ENCODE measurements at regions not wholly inside any gene's neighbourhood (a gene's known extent, or its start where the extent isn't known, plus 50 kb on each side); places are given as distances from the start of the nearest gene placed in this dataset.

GRCh38 chr2:81644189-81644588, 1339.6 kb upstream of the LRRTM1 start:
- Mint-ChIP-seq H3K9me3 (peaks cover 3 to 28% (median 11%) of the 10 kb centered on the region in 11 donors), H3K4me1 (no peaks in the 10 kb centered on the region), H3K27me3 (no peaks in the 10 kb centered on the region), H3K27ac (no peak overlapping the region), H3K4me3 (no peak overlapping the region), H3K36me3 (peaks cover 0 to 5% (median 0%) of the 10 kb centered on the region in 5 donors)
- H3K27me3 ChIP-seq (ENCODE audit: control insufficient read depth in 2 of 2, insufficient read depth in 2 of 2, low read length in 2 of 2): no peaks in the 10 kb centered on the region
- no peaks in the 10 kb centered on the region for H3K4me1 ChIP-seq (ENCODE audit: control insufficient read depth in 2 of 2, insufficient read depth in 2 of 2, low read length in 2 of 2)
- H3K36me3 ChIP-seq (ENCODE audit: control insufficient read depth in 2 of 3, insufficient read depth in 3 of 3, low read length in 3 of 3): no peaks in the 10 kb centered on the region
- H3K9me3 ChIP-seq (ENCODE audit: control insufficient read depth in 2 of 3, low read length in 3 of 3): no peaks in the 10 kb centered on the region
- DNase-seq (no peak), ATAC-seq (no peak)
- intact Hi-C loops (cut with micrococcal nuclease): no loop called here
- ChIA-PET POLR2A (no interaction called here), CTCF (no interaction called here)
- H3K4me3 ChIP-seq (ENCODE audit: low read length): no peak overlapping the region
- H3K27ac ChIP-seq (ENCODE audit: low read depth, low read length): no peak overlapping the region

- no peaks in the 10 kb centered on the region for H3K9me3 ChIP-seq (ENCODE audit: control insufficient read depth in 2 of 3, low read length in 3 of 3)
- Mint-ChIP-seq H3K27ac (no peak overlapping the region), H3K4me3 (no peak overlapping the region), H3K27me3 (no peaks in the 10 kb centered on the region), H3K4me1 (no peaks in the 10 kb centered on the region), H3K9me3 (peaks cover 1 to 43% (median 19%) of the 10 kb centered on the region in 11 donors), H3K36me3 (no peaks in the 10 kb centered on the region)
- ChIA-PET POLR2A (no interaction called here), CTCF (no interaction called here)
- DNase-seq: no peak
- intact Hi-C loops (cut with micrococcal nuclease): no loop called here
- H3K4me1 ChIP-seq (ENCODE audit: control insufficient read depth in 2 of 2, insufficient read depth in 2 of 2, low read length in 2 of 2): no peaks in the 10 kb centered on the region
- ATAC-seq: no peak
- H3K4me3 ChIP-seq (ENCODE audit: low read length): no peak overlapping the region
- no peak overlapping the region for H3K27ac ChIP-seq (ENCODE audit: low read depth, low read length)
- H3K36me3 ChIP-seq (ENCODE audit: control insufficient read depth in 2 of 3, insufficient read depth in 3 of 3, low read length in 3 of 3): no peaks in the 10 kb centered on the region
- no peaks in the 10 kb centered on the region for H3K27me3 ChIP-seq (ENCODE audit: control insufficient read depth in 2 of 2, insufficient read depth in 2 of 2, low read length in 2 of 2)
Observed at GRCh38 chr2:81624825-81625224, 1320.3 kb upstream of the LRRTM1 start.

- Histone ChIP-seq H3K4me1 (ENCODE audit: control insufficient read depth in 2 of 2, insufficient read depth in 2 of 2, low read length in 2 of 2) (no peaks in the 10 kb centered on the region), H3K9me3 (ENCODE audit: control insufficient read depth in 2 of 3, low read length in 3 of 3) (no peaks in the 10 kb centered on the region), H3K27ac (ENCODE audit: low read depth, low read length) (no peak overlapping the region), H3K36me3 (ENCODE audit: control insufficient read depth in 2 of 3, insufficient read depth in 3 of 3, low read length in 3 of 3) (no peaks in the 10 kb centered on the region), H3K4me3 (ENCODE audit: low read length) (no peak overlapping the region), H3K27me3 (ENCODE audit: control insufficient read depth in 2 of 2, insufficient read depth in 2 of 2, low read length in 2 of 2) (no peaks in the 10 kb centered on the region)
- intact Hi-C loops (cut with micrococcal nuclease): no loop called here
- H3K9me3 Mint-ChIP-seq: peaks cover 0 to 35% (median 5%) of the 10 kb centered on the region in 11 donors
- no peaks in the 10 kb centered on the region for H3K36me3 Mint-ChIP-seq
- ChIA-PET POLR2A (no interaction called here), CTCF (no interaction called here)
- H3K4me1 Mint-ChIP-seq: no peaks in the 10 kb centered on the region
- no peaks in the 10 kb centered on the region for H3K27me3 Mint-ChIP-seq
- DNase-seq: no peak
- H3K4me3 Mint-ChIP-seq: no peak overlapping the region
- no peak for ATAC-seq
- H3K27ac Mint-ChIP-seq: no peak overlapping the region
Observed at GRCh38 chr2:81600088-81600487, 1295.5 kb upstream of the LRRTM1 start.

GRCh38 chr2:81598453-81598852, 1293.9 kb upstream of the LRRTM1 start:
- intact Hi-C loops (cut with micrococcal nuclease): no loop called here

GRCh38 chr2:81589406-81589805, 1284.9 kb upstream of the LRRTM1 start:
- Mint-ChIP-seq H3K9me3 (peaks cover 0 to 14% (median 3%) of the 10 kb centered on the region in 11 donors), H3K4me1 (no peaks in the 10 kb centered on the region), H3K4me3 (no peak overlapping the region), H3K36me3 (peaks cover 0 to 4% (median 0%) of the 10 kb centered on the region in 5 donors), H3K27ac (no peak overlapping the region), H3K27me3 (no peaks in the 10 kb centered on the region)
- DNase-seq (no peak), ATAC-seq (no peak)
- Histone ChIP-seq H3K4me1 (ENCODE audit: control insufficient read depth in 2 of 2, insufficient read depth in 2 of 2, low read length in 2 of 2) (no peaks in the 10 kb centered on the region), H3K4me3 (ENCODE audit: low read length) (no peak overlapping the region), H3K27ac (ENCODE audit: low read depth, low read length) (no peak overlapping the region), H3K9me3 (ENCODE audit: control insufficient read depth in 2 of 3, low read length in 3 of 3) (no peaks in the 10 kb centered on the region), H3K36me3 (ENCODE audit: control insufficient read depth in 2 of 3, insufficient read depth in 3 of 3, low read length in 3 of 3) (no peaks in the 10 kb centered on the region), H3K27me3 (ENCODE audit: control insufficient read depth in 2 of 2, insufficient read depth in 2 of 2, low read length in 2 of 2) (no peaks in the 10 kb centered on the region)
- intact Hi-C loops (cut with micrococcal nuclease): no loop called here
- POLR2A ChIA-PET: no interaction called here
- CTCF ChIA-PET: no interaction called here

More at GRCh38 chr2:81598453-81598852, 1293.9 kb upstream of the LRRTM1 start:
- Histone ChIP-seq H3K27me3 (ENCODE audit: control insufficient read depth in 2 of 2, insufficient read depth in 2 of 2, low read length in 2 of 2) (no peaks in the 10 kb centered on the region), H3K36me3 (ENCODE audit: control insufficient read depth in 2 of 3, insufficient read depth in 3 of 3, low read length in 3 of 3) (no peaks in the 10 kb centered on the region), H3K4me3 (ENCODE audit: low read length) (no peak overlapping the region), H3K4me1 (ENCODE audit: control insufficient read depth in 2 of 2, insufficient read depth in 2 of 2, low read length in 2 of 2) (no peaks in the 10 kb centered on the region), H3K27ac (ENCODE audit: low read depth, low read length) (no peak overlapping the region), H3K9me3 (ENCODE audit: control insufficient read depth in 2 of 3, low read length in 3 of 3) (no peaks in the 10 kb centered on the region)
- DNase-seq (no peak), ATAC-seq (no peak)
- no peaks in the 10 kb centered on the region for H3K36me3 Mint-ChIP-seq
- no peaks in the 10 kb centered on the region for H3K4me1 Mint-ChIP-seq
- peaks cover 0 to 28% (median 4%) of the 10 kb centered on the region in 11 donors for H3K9me3 Mint-ChIP-seq
- H3K4me3 Mint-ChIP-seq: no peak overlapping the region
- CTCF ChIA-PET: no interaction called here
- H3K27me3 Mint-ChIP-seq: no peaks in the 10 kb centered on the region
- H3K27ac Mint-ChIP-seq: no peak overlapping the region
- POLR2A ChIA-PET: no interaction called here

- H3K36me3 ChIP-seq (ENCODE audit: control insufficient read depth in 2 of 3, insufficient read depth in 3 of 3, low read length in 3 of 3): no peaks in the 10 kb centered on the region
- Mint-ChIP-seq H3K36me3 (peaks cover 0 to 4% (median 0%) of the 10 kb centered on the region in 5 donors), H3K4me1 (no peaks in the 10 kb centered on the region), H3K9me3 (peaks cover 2 to 26% (median 8%) of the 10 kb centered on the region in 11 donors), H3K27me3 (no peaks in the 10 kb centered on the region), H3K27ac (no peak overlapping the region), H3K4me3 (no peak overlapping the region)
- no peak overlapping the region for H3K4me3 ChIP-seq (ENCODE audit: low read length)
- H3K27me3 ChIP-seq (ENCODE audit: control insufficient read depth in 2 of 2, insufficient read depth in 2 of 2, low read length in 2 of 2): no peaks in the 10 kb centered on the region
- DNase-seq: no peak
- intact Hi-C loops (cut with micrococcal nuclease): no loop called here
- no peak for ATAC-seq
- no peak overlapping the region for H3K27ac ChIP-seq (ENCODE audit: low read depth, low read length)
- CTCF ChIA-PET: no interaction called here
- POLR2A ChIA-PET: no interaction called here
- no peaks in the 10 kb centered on the region for H3K9me3 ChIP-seq (ENCODE audit: control insufficient read depth in 2 of 3, low read length in 3 of 3)
- no peaks in the 10 kb centered on the region for H3K4me1 ChIP-seq (ENCODE audit: control insufficient read depth in 2 of 2, insufficient read depth in 2 of 2, low read length in 2 of 2)
Observed at GRCh38 chr2:81583311-81584108, 1279.0 kb upstream of the LRRTM1 start.

GRCh38 chr2:81576713-81577112, 1272.2 kb upstream of the LRRTM1 start:
- Histone ChIP-seq H3K36me3 (ENCODE audit: control insufficient read depth in 2 of 3, insufficient read depth in 3 of 3, low read length in 3 of 3) (no peaks in the 10 kb centered on the region), H3K27ac (ENCODE audit: low read depth, low read length) (no peak overlapping the region), H3K4me1 (ENCODE audit: control insufficient read depth in 2 of 2, insufficient read depth in 2 of 2, low read length in 2 of 2) (no peaks in the 10 kb centered on the region), H3K27me3 (ENCODE audit: control insufficient read depth in 2 of 2, insufficient read depth in 2 of 2, low read length in 2 of 2) (no peaks in the 10 kb centered on the region), H3K9me3 (ENCODE audit: control insufficient read depth in 2 of 3, low read length in 3 of 3) (no peaks in the 10 kb centered on the region), H3K4me3 (ENCODE audit: low read length) (no peak overlapping the region)
- Mint-ChIP-seq H3K27ac (no peak overlapping the region), H3K4me1 (no peaks in the 10 kb centered on the region), H3K9me3 (peaks cover 0 to 28% (median 6%) of the 10 kb centered on the region in 11 donors), H3K36me3 (no peaks in the 10 kb centered on the region), H3K4me3 (no peak overlapping the region), H3K27me3 (no peaks in the 10 kb centered on the region)
- POLR2A ChIA-PET: no interaction called here
- DNase-seq (no peak), ATAC-seq (no peak)
- CTCF ChIA-PET: no interaction called here
- intact Hi-C loops (cut with micrococcal nuclease): no loop called here
